GM06990 (cell line): ENCODE measurements at regions not wholly inside any gene's neighbourhood (a gene's known extent, or its start where the extent isn't known, plus 50 kb on each side); places are given as distances from the start of the nearest gene placed in this dataset.

Experiments
- DNase-seq: peaks from one replicate; pipeline ENCODE4 v3.0.0-alpha.2; 2011; ENCODE audit not compliant: insufficient read length; ENCODE audit errors: extremely low read depth
- H3K27me3 ChIP-seq: replicated peaks from 2 replicates; pipeline ENCODE4 v1.6.0; 2011; ENCODE audit warnings: low read length; ENCODE audit not compliant: control insufficient read depth, insufficient read depth
- H3K36me3 ChIP-seq: 2 replicates; pipeline ENCODE4 v1.5.1; 2011; ENCODE audit warnings: low read length; ENCODE audit not compliant: control insufficient read depth, insufficient read depth
- H3K4me3 ChIP-seq: replicated peaks from 2 replicates; pipeline ENCODE4 v1.5.1; 2011; ENCODE audit warnings: low read depth, mild to moderate bottlenecking, control low read depth, low read length
- CTCF ChIP-seq: IDR thresholded peaks from 2 replicates; pipeline ENCODE4 v1.5.1; 2011; ENCODE audit warnings: low read length, control low read depth, mild to moderate bottlenecking, inconsistent platforms; ENCODE audit not compliant: insufficient read depth, poor library complexity, severe bottlenecking

- Histone ChIP-seq H3K36me3 (no peaks in the 10 kb centered on the region), H3K27me3 (no peaks in the 10 kb centered on the region), H3K4me3 (no peak overlapping the region)
- DNase-seq = no peak
- TF ChIP-seq CTCF = no peak
Measured at GRCh38 chr10:105509517-105509916, 868.4 kb downstream of the SORCS3 start.

GRCh38 chr10:105506262-105506661 lies 865.2 kb downstream of the SORCS3 start:
- Histone ChIP-seq H3K4me3 (no peak overlapping the region), H3K36me3 (no peaks in the 10 kb centered on the region), H3K27me3 (no peaks in the 10 kb centered on the region)
- DNase-seq = no peak
- no peak for TF ChIP-seq CTCF

- Histone ChIP-seq H3K4me3 (no peak overlapping the region), H3K27me3 (no peaks in the 10 kb centered on the region), H3K36me3 (no peaks in the 10 kb centered on the region)
- DNase-seq = no peak
- no peak for TF ChIP-seq CTCF
Measured at GRCh38 chr10:105503714-105504113, 862.6 kb downstream of the SORCS3 start.

- Histone ChIP-seq H3K27me3 (no peaks in the 10 kb centered on the region), H3K4me3 (no peak overlapping the region), H3K36me3 (no peaks in the 10 kb centered on the region)
- no peak for TF ChIP-seq CTCF
- DNase-seq = no peak
Measured at GRCh38 chr10:105502058-105502457, 861.0 kb downstream of the SORCS3 start.

- DNase-seq = no peak
- TF ChIP-seq CTCF = no peak
- H3K36me3 ChIP-seq = no peaks in the 10 kb centered on the region
Measured at GRCh38 chr10:105494944-105495343, 853.9 kb downstream of the SORCS3 start.

GRCh38 chr10:105494303-105494702 lies 853.2 kb downstream of the SORCS3 start:
- no peak for DNase-seq
- H3K27me3 ChIP-seq = no peaks in the 10 kb centered on the region
- H3K4me3 ChIP-seq = no peak overlapping the region
- TF ChIP-seq CTCF = no peak
- H3K36me3 ChIP-seq = no peaks in the 10 kb centered on the region

More at GRCh38 chr10:105494944-105495343, 853.9 kb downstream of the SORCS3 start:
- H3K27me3 ChIP-seq = no peaks in the 10 kb centered on the region
- H3K4me3 ChIP-seq = no peak overlapping the region
